Stimulated activated naive CD8-positive, alpha-beta T cell treated with anti-CD3 and anti-CD28 coated beads, Interleukin-15, amount 100 ng/mL, for 72 hours (primary cell): ENCODE measurements at regions not wholly inside any gene's neighbourhood (a gene's known extent, or its start where the extent isn't known, plus 50 kb on each side); places are given as distances from the start of the nearest gene placed in this dataset.
A peak's percentile ranks its signal among the peaks of the same experiment; 100 is the strongest.
"Not testable (repeated sequence)": the region's sequence is repeated elsewhere in the genome, so short reads cannot be mapped to it uniquely, and the experiment has no call there.

Experiments
- ATAC-seq: fragments of 150-1000 bp; cut with Tn5 transposase; 2 replicates; pipeline ENCODE4 v1.10.0; 2021; ENCODE audit warnings: mild to moderate bottlenecking, moderate library complexity
- DNase-seq, 2 donors: peaks; one replicate each; pipeline ENCODE4 v3.0.0; 2021 to 2022
- H3K27ac Mint-ChIP-seq, 2 donors: one replicate each; pipeline ENCODE4 v1.8.0; 2022; ENCODE audit warnings: mild to moderate bottlenecking in 2 of 2, mixed read lengths in 2 of 2, moderate library complexity in 2 of 2
- H3K27me3 Mint-ChIP-seq: one replicate; pipeline ENCODE4 v1.8.0; 2022; ENCODE audit warnings: mixed read lengths
- H3K4me1 Mint-ChIP-seq: one replicate; pipeline ENCODE4 v1.8.0; 2022; ENCODE audit warnings: mild to moderate bottlenecking, mixed read lengths
- H3K4me3 Mint-ChIP-seq, 2 donors: one replicate each; pipeline ENCODE4 v1.8.0; 2022; ENCODE audit warnings: mild to moderate bottlenecking in 2 of 2, mixed read lengths in 2 of 2, moderate library complexity in 1 of 2
- H3K9me3 Mint-ChIP-seq, 2 donors: one replicate each; pipeline ENCODE4 v1.8.0; 2022; ENCODE audit warnings: mixed read lengths in 2 of 2

DNA sequence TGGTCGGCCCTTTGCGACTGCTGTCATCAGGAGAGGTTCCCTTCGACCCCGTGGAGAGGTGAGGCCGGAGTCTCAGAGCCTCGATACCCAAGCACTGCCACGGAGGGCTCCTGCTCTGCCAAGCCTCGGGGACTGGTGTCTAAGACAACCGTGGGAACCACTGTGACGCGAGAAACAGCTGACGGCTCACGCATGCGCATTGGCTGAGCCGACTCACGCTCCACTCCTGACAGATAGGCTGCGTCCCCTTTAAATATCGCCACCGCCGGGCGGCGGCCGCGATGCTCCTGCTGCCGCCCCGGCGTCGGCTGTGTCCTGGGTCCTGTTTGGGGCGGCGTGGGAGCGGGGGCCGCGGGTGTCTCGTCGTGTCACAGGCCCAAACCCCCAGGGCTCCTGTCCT, 708.9 kb upstream of the TPTE start:
- H3K27me3 Mint-ChIP-seq, ATAC-seq, H3K4me3 Mint-ChIP-seq, H3K27ac Mint-ChIP-seq, H3K9me3 Mint-ChIP-seq, H3K4me1 Mint-ChIP-seq, DNase-seq: not testable (repeated sequence)

DNA sequence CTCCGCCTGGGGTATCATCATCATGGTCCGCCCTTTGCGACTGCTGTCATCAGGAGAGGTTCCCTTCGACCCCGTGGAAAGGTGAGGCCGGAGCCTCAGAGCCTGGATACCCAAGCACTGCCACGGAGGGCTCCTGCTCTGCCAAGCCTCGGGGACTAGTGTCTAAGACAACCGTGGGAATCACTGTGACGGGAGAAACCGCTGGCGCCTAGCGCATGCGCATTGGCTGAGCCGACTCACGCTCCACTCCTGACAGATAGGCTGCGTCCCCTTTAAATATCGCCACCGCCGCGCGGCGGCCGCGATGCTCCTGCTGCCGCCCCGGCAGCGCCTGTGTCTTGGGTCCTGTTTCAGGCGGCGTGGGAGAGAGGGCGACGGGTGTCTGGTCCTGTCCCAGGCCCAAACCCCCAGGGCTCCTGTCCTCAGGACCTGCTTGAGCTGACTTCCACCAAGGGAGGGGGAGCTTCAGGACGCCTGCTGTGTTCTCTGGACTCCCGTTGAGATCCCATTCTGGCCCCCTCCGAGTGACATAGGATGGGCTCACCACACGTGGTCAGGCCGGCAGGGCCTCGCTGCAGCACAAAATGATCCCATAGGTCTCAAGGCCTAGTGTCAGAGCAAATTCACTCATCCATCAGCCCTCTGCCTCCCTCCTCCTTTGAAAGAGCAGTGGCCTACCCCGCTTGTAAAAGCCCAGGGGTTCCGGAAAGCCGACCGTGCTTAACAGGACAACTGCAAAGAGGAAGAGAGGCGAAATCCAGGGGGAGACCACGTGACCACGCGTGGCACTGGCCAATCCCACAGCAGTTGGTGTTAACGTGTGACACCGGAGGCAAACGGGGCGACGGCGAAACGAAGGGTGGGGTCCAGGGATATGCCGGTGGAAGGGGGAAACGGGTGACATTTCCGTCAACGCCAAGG, 707.2 kb upstream of the TPTE start:
- H3K4me3 Mint-ChIP-seq, H3K4me1 Mint-ChIP-seq, H3K9me3 Mint-ChIP-seq, H3K27me3 Mint-ChIP-seq, H3K27ac Mint-ChIP-seq, ATAC-seq, DNase-seq: not testable (repeated sequence)

DNA sequence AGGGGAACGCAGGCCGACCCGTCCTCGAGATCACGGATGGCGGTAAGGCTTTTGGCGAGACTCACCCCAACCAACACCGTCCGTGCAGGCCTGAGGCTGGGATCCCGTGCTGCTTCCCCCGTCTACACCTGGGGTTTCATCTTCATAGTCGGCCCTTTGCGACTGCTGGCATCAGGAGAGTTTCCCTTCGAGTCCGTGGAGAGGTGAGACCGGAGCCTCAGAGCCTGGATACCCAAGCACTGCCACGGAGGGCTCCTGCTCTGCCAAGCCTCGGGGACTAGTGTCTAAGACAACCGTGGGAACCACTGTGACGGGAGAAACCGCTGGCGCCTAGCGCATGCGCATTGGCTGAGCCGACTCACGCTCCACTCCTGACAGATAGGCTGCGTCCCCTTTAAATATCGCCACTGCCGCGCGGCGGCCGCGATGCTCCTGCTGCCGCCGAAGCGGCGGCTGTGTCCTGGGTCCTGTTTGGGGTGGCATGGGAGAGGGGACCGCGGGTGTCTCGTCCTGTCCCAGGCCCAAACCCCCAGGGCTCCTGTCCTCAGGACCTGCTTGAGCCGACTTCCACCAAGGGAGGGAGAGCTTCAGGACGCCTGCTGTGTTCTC, 706.1 kb upstream of the TPTE start:
- not testable (repeated sequence) for H3K9me3 Mint-ChIP-seq, H3K27me3 Mint-ChIP-seq, H3K27ac Mint-ChIP-seq, H3K4me1 Mint-ChIP-seq, ATAC-seq, DNase-seq, H3K4me3 Mint-ChIP-seq

DNA sequence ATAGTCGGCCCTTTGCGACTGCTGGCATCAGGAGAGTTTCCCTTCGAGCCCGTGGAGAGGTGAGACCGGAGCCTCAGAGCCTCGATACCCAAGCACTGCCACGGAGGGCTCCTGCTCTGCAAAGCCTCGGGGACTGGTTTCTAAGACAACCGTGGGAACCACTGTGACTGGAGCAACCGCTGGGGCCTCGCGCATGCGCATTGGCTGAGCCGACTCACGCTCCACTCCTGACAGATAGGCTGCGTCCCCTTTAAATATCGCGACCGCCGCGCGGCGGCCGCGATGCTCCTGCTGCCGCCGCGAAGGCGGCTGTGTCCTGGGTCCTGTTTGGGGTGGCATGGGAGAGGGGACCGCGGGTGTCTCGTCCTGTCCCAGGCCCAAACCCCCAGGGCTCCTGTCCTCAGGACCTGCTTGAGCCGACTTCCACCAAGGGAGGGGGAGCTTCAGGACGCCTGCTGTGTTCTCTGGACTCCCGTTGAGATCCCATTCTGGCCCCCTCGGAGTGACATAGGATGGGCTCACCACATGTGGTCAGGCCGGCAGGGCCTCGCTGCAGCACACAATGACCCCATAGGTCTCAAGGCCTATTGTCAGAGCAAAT, 704.5 kb upstream of the TPTE start:
- not testable (repeated sequence) for H3K4me3 Mint-ChIP-seq, H3K27me3 Mint-ChIP-seq, H3K9me3 Mint-ChIP-seq, H3K4me1 Mint-ChIP-seq, ATAC-seq, H3K27ac Mint-ChIP-seq, DNase-seq

DNA sequence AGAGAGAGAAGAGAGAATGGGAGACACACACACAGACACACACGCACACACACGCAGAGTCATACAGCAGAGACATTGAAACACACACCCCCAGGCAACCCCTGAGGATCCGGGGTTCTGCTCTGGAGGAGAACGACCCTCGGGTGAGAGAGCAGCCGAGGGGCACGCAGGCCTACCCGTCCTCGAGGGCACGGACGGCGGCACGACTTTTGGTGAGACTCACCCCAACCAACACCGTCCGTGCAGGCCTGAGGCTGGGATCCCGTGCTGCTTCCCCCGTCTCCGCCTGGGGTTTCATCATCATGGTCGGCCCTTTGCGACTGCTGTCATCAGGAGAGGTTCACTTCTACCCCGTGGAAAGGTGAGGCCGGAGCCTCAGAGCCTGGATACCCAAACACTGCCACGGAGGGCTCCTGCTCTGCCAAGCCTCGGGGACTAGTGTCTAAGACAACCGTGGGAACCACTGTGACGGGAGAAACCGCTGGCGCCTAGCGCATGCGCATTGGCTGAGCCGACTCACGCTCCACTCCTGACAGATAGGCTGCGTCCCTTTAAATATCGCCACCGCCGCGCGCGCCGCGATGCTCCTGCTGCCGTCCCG, 703.4 kb upstream of the TPTE start:
- not testable (repeated sequence) for ATAC-seq, H3K4me3 Mint-ChIP-seq, H3K4me1 Mint-ChIP-seq, H3K27me3 Mint-ChIP-seq, DNase-seq, H3K27ac Mint-ChIP-seq, H3K9me3 Mint-ChIP-seq

DNA sequence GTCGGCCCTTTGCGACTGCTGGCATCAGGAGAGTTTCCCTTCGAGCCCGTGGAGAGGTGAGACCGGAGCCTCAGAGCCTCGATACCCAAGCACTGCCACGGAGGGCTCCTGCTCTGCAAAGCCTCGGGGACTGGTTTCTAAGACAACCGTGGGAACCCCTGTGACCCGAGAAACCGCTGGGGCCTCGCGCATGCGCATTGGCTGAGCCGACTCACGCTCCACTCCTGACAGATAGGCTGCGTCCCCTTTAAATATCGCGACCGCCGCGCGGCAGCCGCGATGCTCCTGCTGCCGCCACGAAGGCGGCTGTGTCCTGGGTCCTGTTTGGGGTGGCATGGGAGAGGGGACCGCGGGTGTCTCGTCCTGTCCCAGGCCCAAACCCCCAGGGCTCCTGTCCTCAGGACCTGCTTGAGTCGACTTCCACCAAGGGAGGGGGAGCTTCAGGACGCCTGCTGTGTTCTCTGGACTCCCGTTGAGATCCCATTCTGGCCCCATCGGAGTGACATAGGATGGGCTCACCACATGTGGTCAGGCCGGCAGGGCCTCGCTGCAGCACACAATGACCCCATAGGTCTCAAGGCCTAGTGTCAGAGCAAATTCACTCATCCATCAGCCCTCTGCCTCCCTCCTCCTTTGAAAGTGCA, 701.7 kb upstream of the TPTE start:
- H3K27me3 Mint-ChIP-seq, H3K27ac Mint-ChIP-seq: not testable (repeated sequence)
- peaks cover 5 to 14% of the 10 kb centered on the region in 2 donors for H3K9me3 Mint-ChIP-seq

DNA sequence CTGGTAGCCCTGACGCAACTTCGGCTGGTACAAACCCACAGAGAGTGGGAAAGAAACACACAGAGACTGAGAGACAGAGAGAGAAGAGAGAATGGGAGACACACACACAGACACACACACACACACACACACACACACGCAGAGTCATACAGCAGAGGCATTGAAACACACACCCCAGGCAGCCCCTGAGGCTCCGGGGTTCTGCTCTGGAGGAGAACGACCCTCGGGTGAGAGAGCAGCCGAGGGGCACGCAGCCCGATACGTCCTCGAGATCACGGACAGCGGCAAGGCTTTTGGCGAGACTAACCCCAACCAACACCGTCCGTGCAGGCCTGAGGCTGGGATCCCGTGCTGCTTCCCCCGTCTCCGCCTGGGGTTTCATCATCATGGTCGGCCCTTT, 700.8 kb upstream of the TPTE start:
- H3K27me3 Mint-ChIP-seq, ATAC-seq, H3K4me3 Mint-ChIP-seq, DNase-seq, H3K27ac Mint-ChIP-seq, H3K4me1 Mint-ChIP-seq: not testable (repeated sequence)
- peaks cover 5 to 14% of the 10 kb centered on the region in 2 donors for H3K9me3 Mint-ChIP-seq

More for the DNA sequence above, 701.7 kb upstream of the TPTE start:
- DNase-seq, H3K4me1 Mint-ChIP-seq, ATAC-seq, H3K4me3 Mint-ChIP-seq: not testable (repeated sequence)

DNA sequence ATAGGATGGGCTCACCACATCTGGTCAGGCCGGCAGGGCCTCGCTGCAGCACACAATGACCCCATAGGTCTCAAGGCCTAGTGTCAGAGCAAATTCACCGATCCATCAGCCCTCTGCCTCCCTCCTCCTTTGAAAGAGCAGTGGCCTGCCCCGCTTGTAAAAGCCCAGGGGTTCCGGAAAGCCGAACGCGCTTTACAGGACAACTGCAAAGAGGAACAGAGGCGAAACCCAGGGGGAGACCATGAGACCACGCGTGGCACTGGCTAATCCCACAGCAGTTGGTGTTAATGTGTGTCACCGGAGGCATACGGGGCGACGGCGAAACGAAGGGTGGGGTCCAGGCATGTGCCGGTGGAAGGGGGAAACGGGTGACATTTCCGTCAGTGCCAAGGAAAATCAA, 699.9 kb upstream of the TPTE start:
- not testable (repeated sequence) for H3K4me1 Mint-ChIP-seq, H3K27ac Mint-ChIP-seq, H3K27me3 Mint-ChIP-seq, DNase-seq, ATAC-seq, H3K4me3 Mint-ChIP-seq
- peaks cover 5 to 14% of the 10 kb centered on the region in 2 donors for H3K9me3 Mint-ChIP-seq

DNA sequence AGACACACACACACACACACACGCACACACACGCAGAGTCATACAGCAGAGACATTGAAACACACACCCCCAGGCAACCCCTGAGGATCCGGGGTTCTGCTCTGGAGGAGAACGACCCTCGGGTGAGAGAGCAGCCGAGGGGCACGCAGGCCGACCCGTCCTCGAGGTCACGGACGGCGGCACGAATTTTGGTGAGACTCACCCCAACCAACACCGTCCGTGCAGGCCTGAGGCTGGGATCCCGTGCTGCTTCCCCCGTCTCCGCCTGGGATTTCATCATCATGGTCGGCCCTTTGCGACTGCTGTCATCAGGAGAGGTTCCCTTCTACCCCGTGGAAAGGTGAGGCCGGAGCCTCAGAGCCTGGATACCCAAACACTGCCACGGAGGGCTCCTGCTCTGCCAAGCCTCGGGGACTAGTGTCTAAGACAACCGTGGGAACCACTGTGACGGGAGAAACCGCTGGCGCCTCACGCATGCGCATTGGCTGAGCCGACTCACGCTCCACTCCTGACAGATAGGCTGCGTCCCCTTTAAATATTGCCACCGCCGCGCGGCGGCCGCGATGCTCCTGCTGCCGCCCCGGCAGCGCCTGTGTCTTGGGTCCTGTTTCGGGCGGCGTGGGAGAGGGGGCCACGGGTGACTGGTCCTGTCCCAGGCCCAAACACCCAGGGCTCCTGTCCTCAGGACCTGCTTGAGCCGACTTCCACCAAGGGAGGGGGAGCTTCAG, 699.1 kb upstream of the TPTE start:
- not testable (repeated sequence) for ATAC-seq, H3K4me3 Mint-ChIP-seq, DNase-seq, H3K4me1 Mint-ChIP-seq, H3K27ac Mint-ChIP-seq, H3K27me3 Mint-ChIP-seq
- peaks cover 5 to 14% of the 10 kb centered on the region in 2 donors for H3K9me3 Mint-ChIP-seq

DNA sequence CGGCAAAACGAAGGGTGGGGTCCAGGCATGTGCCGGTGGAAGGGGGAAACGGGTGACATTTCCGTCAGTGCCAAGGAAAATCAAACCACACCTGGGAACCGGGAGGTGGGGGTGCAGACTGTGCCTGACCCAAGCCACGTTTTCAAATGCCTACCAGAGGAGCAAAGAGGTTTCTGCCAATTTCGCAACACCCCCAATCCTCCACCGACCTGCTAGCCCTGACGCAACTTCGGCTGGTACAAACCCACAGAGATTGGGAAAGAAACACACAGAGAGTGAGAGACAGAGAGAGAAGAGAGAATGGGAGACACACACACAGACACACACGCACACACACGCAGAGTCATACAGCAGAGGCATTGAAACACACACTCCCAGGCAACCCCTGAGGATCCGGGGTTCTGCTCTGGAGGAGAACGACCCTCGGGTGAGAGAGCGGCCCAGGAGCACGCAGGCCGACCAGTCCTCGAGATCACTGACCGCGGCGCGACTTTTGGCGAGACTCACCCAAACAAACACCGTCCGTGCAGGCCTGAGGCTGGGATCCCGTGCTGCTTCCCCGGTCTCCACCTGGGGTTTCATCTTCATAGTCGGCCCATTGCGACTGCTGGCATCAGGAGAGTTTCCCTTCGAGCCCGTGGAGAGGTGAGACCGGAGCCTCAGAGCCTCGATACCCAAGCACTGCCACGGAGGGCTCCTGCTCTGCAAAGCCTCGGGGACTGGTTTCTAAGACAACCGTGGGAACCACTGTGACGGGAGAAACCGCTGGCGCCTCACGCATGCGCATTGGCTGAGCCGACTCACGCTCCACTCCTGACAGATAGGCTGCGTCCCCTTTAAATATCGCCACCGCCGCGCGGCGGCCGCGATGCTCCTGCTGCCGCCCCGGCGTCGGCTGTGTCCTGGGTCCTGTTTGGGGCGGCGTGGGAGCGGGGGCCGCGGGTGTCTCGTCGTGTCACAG, 697.9 kb upstream of the TPTE start:
- H3K27me3 Mint-ChIP-seq, H3K4me1 Mint-ChIP-seq, ATAC-seq, H3K27ac Mint-ChIP-seq, H3K4me3 Mint-ChIP-seq: not testable (repeated sequence)
- peak in 1 of 2 donors; percentile 22 for DNase-seq
- peaks cover 5 to 14% of the 10 kb centered on the region in 2 donors for H3K9me3 Mint-ChIP-seq

DNA sequence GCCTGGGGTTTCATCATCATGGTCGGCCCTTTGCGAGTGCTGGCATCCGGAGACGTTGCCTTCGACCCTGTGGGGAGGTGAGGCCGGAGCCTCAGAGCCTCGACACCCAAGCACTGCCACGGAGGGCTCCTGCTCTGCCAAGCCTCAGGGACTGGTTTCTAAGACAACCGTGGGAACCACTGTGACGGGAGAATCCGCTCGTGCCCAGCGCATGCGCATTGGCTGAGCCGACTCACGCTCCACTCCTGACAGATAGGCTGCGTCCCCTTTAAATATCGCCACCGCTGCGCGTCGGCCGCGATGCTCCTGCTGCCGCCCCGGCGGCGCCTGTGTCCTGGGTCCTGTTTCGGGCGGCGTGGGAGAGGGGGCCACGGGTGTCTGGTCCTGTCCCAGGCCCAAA, 690.6 kb upstream of the TPTE start:
- not testable (repeated sequence) for DNase-seq, H3K27me3 Mint-ChIP-seq

DNA sequence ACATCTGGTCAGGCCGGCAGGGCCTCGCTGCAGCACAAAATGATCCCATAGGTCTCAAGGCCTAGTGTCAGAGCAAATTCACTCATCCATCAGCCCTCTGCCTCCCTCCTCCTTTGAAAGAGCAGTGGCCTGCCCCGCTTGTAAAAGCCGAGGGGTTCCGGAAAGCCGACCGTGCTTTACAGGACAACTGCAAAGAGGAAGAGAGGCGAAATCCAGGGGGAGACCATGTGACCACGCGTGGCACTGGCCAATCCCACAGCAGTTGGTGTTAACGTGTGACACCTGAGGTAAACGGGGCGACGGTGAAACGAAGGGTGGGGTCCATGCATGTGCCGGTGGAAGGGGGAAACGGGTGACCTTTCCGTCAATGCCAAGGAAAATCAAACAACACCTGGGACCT, 688.6 kb upstream of the TPTE start:
- peaks cover 0 to 10% of the 10 kb centered on the region in 2 donors for H3K9me3 Mint-ChIP-seq
- ATAC-seq, H3K27ac Mint-ChIP-seq, H3K4me3 Mint-ChIP-seq, H3K4me1 Mint-ChIP-seq, DNase-seq, H3K27me3 Mint-ChIP-seq: not testable (repeated sequence)

More for the DNA sequence above, 690.6 kb upstream of the TPTE start:
- not testable (repeated sequence) for H3K27ac Mint-ChIP-seq, ATAC-seq, H3K9me3 Mint-ChIP-seq, H3K4me1 Mint-ChIP-seq, H3K4me3 Mint-ChIP-seq

DNA sequence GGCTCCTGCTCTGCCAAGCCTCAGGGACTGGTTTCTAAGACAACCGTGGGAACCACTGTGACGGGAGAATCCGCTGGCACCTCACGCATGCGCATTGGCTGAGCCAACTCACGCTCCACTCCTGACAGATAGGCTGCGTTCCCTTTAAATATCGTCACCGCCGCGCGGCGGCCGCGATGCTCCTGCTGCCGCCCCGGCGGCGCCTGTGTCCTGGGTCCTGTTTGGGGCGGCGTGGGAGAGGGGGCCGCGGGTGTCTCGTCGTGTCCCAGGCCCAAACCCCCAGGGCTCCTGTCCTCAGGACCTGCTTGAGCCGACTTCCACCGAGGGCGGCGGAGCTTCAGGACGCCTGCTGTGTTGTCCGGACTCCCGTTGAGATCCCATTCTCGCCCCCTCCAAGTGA, 684.8 kb upstream of the TPTE start:
- H3K4me1 Mint-ChIP-seq = not testable (repeated sequence)

DNA sequence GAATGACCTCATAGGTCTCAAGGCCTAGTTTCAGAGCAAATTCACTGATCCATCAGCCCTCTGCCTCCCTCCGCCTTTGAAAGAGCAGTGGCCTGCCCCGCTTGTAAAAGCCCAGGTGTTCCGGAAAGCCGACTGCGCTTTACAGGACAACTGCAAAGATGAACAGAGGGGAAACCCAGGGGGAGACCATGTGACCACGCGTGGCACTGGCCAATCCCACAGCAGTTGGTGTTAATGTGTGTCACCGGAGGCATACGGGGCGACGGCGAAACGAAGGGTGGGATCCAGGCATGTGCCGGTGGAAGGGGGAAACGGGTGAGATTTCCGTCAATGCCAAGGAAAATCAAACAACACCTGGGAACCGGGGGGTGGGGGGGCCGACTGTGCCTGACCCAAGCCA, 684.4 kb upstream of the TPTE start:
- not testable (repeated sequence) for DNase-seq, H3K27me3 Mint-ChIP-seq, H3K4me3 Mint-ChIP-seq, H3K4me1 Mint-ChIP-seq, ATAC-seq, H3K27ac Mint-ChIP-seq
- H3K9me3 Mint-ChIP-seq = peaks cover 10 to 46% of the 10 kb centered on the region in 2 donors

More for the DNA sequence above, 684.8 kb upstream of the TPTE start:
- not testable (repeated sequence) for ATAC-seq, DNase-seq, H3K27ac Mint-ChIP-seq, H3K4me3 Mint-ChIP-seq, H3K27me3 Mint-ChIP-seq
- peaks cover 10 to 42% of the 10 kb centered on the region in 2 donors for H3K9me3 Mint-ChIP-seq
